GM12891 (cell line): ENCODE measurements at regions not wholly inside any gene's neighbourhood (a gene's known extent, or its start where the extent isn't known, plus 50 kb on each side); places are given as distances from the start of the nearest gene placed in this dataset.
"Not testable (repeated sequence)": the region's sequence is repeated elsewhere in the genome, so short reads cannot be mapped to it uniquely, and the experiment has no call there.

ENCODE experiments used
- PAX5 ChIP-seq: IDR thresholded peaks from 2 replicates; pipeline ENCODE4 v1.6.1; 2011; ENCODE audit warnings: low read length, moderate library complexity, mild to moderate bottlenecking; ENCODE audit not compliant: insufficient read depth, severe bottlenecking
- POLR2A ChIP-seq: IDR thresholded peaks from 2 replicates; pipeline ENCODE4 v1.6.1; 2011; ENCODE audit warnings: low read depth, low read length, control low read depth
- POLR2AphosphoS5 ChIP-seq: IDR thresholded peaks from 2 replicates; pipeline ENCODE4 v1.6.1; 2011; ENCODE audit warnings: low read depth, low read length, control low read depth
- POU2F2 ChIP-seq: IDR thresholded peaks from 2 replicates; pipeline ENCODE4 v1.6.1; 2011; ENCODE audit warnings: low read depth, mild to moderate bottlenecking, control low read depth, low read length, moderate library complexity
- SPI1 ChIP-seq: IDR thresholded peaks from 2 replicates; pipeline ENCODE4 v1.6.1; 2011; ENCODE audit warnings: low read depth, low read length, control low read depth
- TAF1 ChIP-seq: IDR thresholded peaks from 2 replicates; pipeline ENCODE4 v1.6.1; 2011; ENCODE audit warnings: low read depth, low read length, control low read depth

GRCh38 chr3:174483856-174484255 lies 375.3 kb upstream of the NAALADL2 start:
- TF ChIP-seq POLR2AphosphoS5, POLR2A, TAF1, POU2F2, SPI1, PAX5: not testable (repeated sequence)
